ENCODE measurements at regions not wholly inside any gene's neighbourhood (a gene's known extent, or its start where the extent isn't known, plus 50 kb on each side); places are given as distances from the start of the nearest gene placed in this dataset.
"Not testable (repeated sequence)": the region's sequence is repeated elsewhere in the genome, so short reads cannot be mapped to it uniquely, and the experiment has no call there.

DNA sequence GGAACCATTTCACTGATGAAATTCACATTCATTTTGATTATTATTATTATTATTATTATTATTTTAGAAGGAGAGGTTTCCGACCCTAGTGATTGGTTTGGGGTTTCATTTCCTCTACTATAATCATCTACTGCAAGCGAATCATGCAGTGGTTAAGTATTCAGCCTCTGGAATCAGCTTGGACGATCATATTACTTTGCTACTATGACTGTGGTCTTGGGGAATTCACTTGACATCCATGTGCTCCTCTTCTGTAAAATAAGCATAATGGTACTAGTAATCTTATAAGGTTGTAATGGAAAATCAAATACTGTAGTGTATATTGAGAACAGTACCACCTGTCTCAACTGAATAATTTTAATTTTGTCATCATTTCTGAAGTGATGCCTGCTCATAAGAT, 132.1 kb upstream of the SLC4A4 start:
- no peaks in the 10 kb centered on the region for H3K36me3 ChIP-seq (ENCODE audit: control insufficient read depth, insufficient read depth, low read length)
- H3K27ac ChIP-seq (ENCODE audit: low read depth, low read length) = no peak overlapping the region
- peaks cover 7% of the 10 kb centered on the region for H3K4me1 ChIP-seq (ENCODE audit: control insufficient read depth, insufficient read depth, low read length)
- no peaks in the 10 kb centered on the region for H3K9me3 ChIP-seq (ENCODE audit: control insufficient read depth, insufficient read depth, low read length)
- no peak overlapping the region for H3K9ac ChIP-seq (ENCODE audit: low read depth, low read length)
- no peak overlapping the region for H3K4me3 ChIP-seq (ENCODE audit: low read depth, low read length)
- H3K27me3 ChIP-seq (ENCODE audit: control insufficient read depth, insufficient read depth, low read length) = no peaks in the 10 kb centered on the region

DNA sequence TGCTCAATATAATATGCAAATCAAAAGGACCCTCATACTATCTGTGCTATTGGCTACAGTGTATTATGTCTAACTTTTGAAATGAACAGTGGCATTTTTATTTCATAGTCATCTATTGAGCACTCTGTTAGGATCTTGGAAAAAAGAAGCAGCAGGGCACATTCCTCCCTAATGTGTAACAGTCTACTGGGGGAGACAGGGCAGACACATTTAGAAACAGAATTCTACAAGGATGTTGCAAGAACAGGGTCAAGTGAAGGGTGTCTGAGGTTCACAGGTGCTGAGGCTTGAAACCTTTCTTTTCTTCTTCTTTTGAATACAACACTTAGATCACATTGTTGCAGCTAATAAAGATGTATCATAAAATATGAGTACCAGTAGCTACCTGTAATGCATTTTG, 129.7 kb upstream of the SLC4A4 start:
- no peaks in the 10 kb centered on the region for H3K9me3 ChIP-seq (ENCODE audit: control insufficient read depth, insufficient read depth, low read length)
- H3K27me3 ChIP-seq (ENCODE audit: control insufficient read depth, insufficient read depth, low read length) = no peaks in the 10 kb centered on the region
- no peak overlapping the region for H3K27ac ChIP-seq (ENCODE audit: low read depth, low read length)
- H3K4me1 ChIP-seq (ENCODE audit: control insufficient read depth, insufficient read depth, low read length) = peaks cover 7% of the 10 kb centered on the region
- H3K36me3 ChIP-seq (ENCODE audit: control insufficient read depth, insufficient read depth, low read length) = no peaks in the 10 kb centered on the region
- no peak overlapping the region for H3K4me3 ChIP-seq (ENCODE audit: low read depth, low read length)
- no peak overlapping the region for H3K9ac ChIP-seq (ENCODE audit: low read depth, low read length)

DNA sequence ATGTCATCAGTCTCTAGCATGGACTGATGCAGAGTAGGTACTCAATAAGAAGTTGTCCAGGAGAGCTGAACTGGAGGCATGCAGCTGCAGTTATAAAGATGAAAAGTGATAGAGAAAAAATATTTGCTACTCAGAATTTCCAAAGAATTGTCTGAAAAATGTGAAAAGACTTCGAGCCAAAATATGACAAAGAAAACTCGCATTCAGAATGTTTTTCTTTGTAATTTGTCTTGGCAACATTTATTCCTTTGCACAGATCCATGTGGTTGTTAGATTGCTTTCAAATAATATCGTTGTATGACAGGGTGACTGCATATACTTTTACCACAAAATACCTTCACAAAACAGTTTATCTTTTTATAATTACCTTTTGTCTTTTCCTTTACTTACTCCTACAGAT, 128.0 kb upstream of the SLC4A4 start:
- no peak overlapping the region for H3K4me3 ChIP-seq (ENCODE audit: low read depth, low read length)
- H3K36me3 ChIP-seq (ENCODE audit: control insufficient read depth, insufficient read depth, low read length) = no peaks in the 10 kb centered on the region
- H3K27me3 ChIP-seq (ENCODE audit: control insufficient read depth, insufficient read depth, low read length) = no peaks in the 10 kb centered on the region
- no peaks in the 10 kb centered on the region for H3K9me3 ChIP-seq (ENCODE audit: control insufficient read depth, insufficient read depth, low read length)
- no peak overlapping the region for H3K9ac ChIP-seq (ENCODE audit: low read depth, low read length)
- H3K4me1 ChIP-seq (ENCODE audit: control insufficient read depth, insufficient read depth, low read length) = no peaks in the 10 kb centered on the region
- no peak overlapping the region for H3K27ac ChIP-seq (ENCODE audit: low read depth, low read length)

DNA sequence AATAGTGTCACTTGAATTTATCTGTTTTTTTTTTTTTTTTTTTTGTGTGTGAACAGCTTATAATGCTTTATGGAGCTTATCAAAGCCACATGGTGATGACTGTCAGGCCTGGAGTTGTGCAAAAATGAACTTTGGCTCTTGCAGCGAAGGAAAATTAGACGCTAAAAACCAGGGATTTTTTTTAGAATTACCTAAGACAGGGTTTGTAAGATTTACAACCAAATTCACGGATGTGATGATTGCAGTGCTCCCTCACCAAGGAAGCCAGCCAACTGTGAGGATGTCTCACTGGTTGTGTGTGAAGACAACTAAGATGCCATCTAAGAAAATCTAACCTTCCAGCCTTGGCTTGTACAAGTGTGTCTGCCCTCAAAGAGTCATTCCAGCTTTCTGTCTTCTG, 127.1 kb upstream of the SLC4A4 start:
- Histone ChIP-seq H3K27ac (ENCODE audit: low read depth, low read length) (no peak overlapping the region), H3K4me1 (ENCODE audit: control insufficient read depth, insufficient read depth, low read length) (no peaks in the 10 kb centered on the region)

DNA sequence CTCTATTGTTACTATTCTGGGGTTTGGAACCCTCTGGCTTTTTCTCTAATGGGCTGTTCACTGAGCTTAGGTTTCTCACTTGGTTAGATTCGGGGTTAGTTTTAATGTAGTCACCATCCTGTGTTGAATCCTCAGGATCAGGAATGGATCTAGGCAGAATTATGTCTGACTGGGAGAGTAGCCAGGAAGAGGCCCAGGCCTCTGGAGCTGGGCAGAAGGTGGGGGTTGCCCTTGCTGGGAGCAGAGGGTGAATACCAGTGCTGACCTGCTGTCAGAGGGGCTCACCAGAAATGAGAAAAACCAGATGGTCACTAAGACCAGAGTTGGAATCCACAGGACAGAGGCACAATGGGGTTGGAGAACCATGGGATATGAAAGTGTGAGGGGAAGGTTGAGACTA, 126.6 kb upstream of the SLC4A4 start:
- H3K9me3 ChIP-seq (ENCODE audit: control insufficient read depth, insufficient read depth, low read length) = no peaks in the 10 kb centered on the region
- no peak overlapping the region for H3K27ac ChIP-seq (ENCODE audit: low read depth, low read length)
- H3K27me3 ChIP-seq (ENCODE audit: control insufficient read depth, insufficient read depth, low read length) = no peaks in the 10 kb centered on the region
- no peaks in the 10 kb centered on the region for H3K36me3 ChIP-seq (ENCODE audit: control insufficient read depth, insufficient read depth, low read length)
- no peak overlapping the region for H3K4me3 ChIP-seq (ENCODE audit: low read depth, low read length)
- H3K9ac ChIP-seq (ENCODE audit: low read depth, low read length) = no peak overlapping the region
- no peaks in the 10 kb centered on the region for H3K4me1 ChIP-seq (ENCODE audit: control insufficient read depth, insufficient read depth, low read length)

More for the DNA sequence above, 127.1 kb upstream of the SLC4A4 start:
- H3K27me3 ChIP-seq (ENCODE audit: control insufficient read depth, insufficient read depth, low read length) = no peaks in the 10 kb centered on the region
- H3K4me3 ChIP-seq (ENCODE audit: low read depth, low read length) = no peak overlapping the region
- no peak overlapping the region for H3K9ac ChIP-seq (ENCODE audit: low read depth, low read length)
- H3K9me3 ChIP-seq (ENCODE audit: control insufficient read depth, insufficient read depth, low read length) = no peaks in the 10 kb centered on the region
- H3K36me3 ChIP-seq (ENCODE audit: control insufficient read depth, insufficient read depth, low read length) = no peaks in the 10 kb centered on the region

DNA sequence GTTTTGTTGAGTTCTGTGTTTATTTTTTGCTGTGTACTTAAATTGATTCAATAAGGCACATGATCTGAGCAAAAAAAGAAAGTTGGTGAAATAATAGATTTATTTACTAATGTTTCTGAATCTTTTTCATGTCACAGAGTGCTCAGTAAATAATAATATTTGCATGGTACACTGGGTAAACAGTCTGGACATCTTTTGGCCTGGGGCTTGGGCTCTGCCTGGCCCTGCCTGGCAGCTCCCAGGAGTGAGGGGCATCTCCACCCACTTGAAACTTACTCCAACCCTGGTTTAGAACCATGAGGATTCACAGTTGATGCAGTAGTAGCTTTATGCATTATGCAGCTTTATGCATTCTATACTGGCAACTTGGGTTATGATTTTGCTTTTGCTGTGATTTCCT, 124.2 kb upstream of the SLC4A4 start:
- no peak overlapping the region for H3K9ac ChIP-seq (ENCODE audit: low read depth, low read length)
- no peaks in the 10 kb centered on the region for H3K27me3 ChIP-seq (ENCODE audit: control insufficient read depth, insufficient read depth, low read length)
- H3K4me1 ChIP-seq (ENCODE audit: control insufficient read depth, insufficient read depth, low read length) = no peaks in the 10 kb centered on the region
- no peak overlapping the region for H3K27ac ChIP-seq (ENCODE audit: low read depth, low read length)
- no peak overlapping the region for H3K4me3 ChIP-seq (ENCODE audit: low read depth, low read length)
- no peaks in the 10 kb centered on the region for H3K9me3 ChIP-seq (ENCODE audit: control insufficient read depth, insufficient read depth, low read length)
- H3K36me3 ChIP-seq (ENCODE audit: control insufficient read depth, insufficient read depth, low read length) = no peaks in the 10 kb centered on the region

DNA sequence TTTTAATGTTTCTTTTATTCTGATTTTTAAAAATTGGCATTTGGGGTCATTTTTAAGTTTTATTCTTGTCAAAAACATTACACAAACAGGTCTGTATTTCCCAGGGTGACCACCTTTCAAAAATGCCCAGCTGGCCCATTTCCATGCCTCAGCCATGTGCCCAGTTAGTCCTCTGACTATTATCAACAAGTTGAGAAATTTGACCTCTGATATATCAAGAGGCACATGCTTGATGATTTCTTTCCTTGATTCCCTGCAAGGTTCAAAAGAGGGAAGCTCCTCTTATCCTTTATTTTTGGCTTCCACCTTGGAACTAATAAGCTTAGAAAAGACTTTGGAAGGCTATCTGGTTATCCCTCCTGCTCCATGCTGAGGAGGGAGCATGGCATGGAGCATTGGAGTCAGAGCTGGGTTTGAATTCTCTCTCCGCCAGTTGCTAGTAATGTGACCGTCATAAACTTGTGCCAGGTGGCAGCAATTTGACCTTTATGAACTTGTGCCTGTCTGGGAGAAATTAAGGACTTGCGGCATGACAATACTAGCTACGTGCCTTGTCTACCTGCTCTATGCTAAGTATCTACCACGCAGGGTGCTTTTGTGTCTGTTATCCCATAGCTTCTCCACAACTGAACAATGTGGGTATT, 122.4 kb upstream of the SLC4A4 start:
- Histone ChIP-seq H3K4me1 (ENCODE audit: control insufficient read depth, insufficient read depth, low read length) (no peaks in the 10 kb centered on the region), H3K9me3 (ENCODE audit: control insufficient read depth, insufficient read depth, low read length) (no peaks in the 10 kb centered on the region), H3K9ac (ENCODE audit: low read depth, low read length) (no peak overlapping the region)

DNA sequence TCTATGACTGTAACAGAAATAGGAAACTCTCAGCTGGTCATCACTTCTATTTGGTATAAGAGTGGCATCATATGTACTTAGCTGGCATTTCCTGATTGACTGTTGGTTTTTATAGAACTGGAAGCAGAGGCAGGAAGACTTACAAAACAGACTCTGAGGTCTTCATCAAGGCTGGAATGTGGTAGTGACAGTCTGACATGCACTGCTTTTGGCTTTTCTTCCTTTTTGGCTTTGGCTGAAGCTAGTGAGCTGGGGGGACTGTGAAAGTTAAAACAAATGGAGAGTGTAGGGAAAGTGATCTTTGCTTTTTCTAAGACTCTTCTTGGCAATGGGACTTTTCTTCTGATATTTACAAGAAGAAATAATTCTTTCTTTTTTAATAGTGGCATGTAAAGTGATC, 121.1 kb upstream of the SLC4A4 start:
- H3K9ac ChIP-seq (ENCODE audit: low read depth, low read length) = no peak overlapping the region
- no peak overlapping the region for H3K27ac ChIP-seq (ENCODE audit: low read depth, low read length)
- no peaks in the 10 kb centered on the region for H3K36me3 ChIP-seq (ENCODE audit: control insufficient read depth, insufficient read depth, low read length)
- no peak overlapping the region for H3K4me3 ChIP-seq (ENCODE audit: low read depth, low read length)
- H3K9me3 ChIP-seq (ENCODE audit: control insufficient read depth, insufficient read depth, low read length) = no peaks in the 10 kb centered on the region
- no peaks in the 10 kb centered on the region for H3K4me1 ChIP-seq (ENCODE audit: control insufficient read depth, insufficient read depth, low read length)
- no peaks in the 10 kb centered on the region for H3K27me3 ChIP-seq (ENCODE audit: control insufficient read depth, insufficient read depth, low read length)

More for the DNA sequence above, 122.4 kb upstream of the SLC4A4 start:
- Histone ChIP-seq H3K4me3 (ENCODE audit: low read depth, low read length) (no peak overlapping the region), H3K27me3 (ENCODE audit: control insufficient read depth, insufficient read depth, low read length) (no peaks in the 10 kb centered on the region), H3K36me3 (ENCODE audit: control insufficient read depth, insufficient read depth, low read length) (no peaks in the 10 kb centered on the region), H3K27ac (ENCODE audit: low read depth, low read length) (no peak overlapping the region)

DNA sequence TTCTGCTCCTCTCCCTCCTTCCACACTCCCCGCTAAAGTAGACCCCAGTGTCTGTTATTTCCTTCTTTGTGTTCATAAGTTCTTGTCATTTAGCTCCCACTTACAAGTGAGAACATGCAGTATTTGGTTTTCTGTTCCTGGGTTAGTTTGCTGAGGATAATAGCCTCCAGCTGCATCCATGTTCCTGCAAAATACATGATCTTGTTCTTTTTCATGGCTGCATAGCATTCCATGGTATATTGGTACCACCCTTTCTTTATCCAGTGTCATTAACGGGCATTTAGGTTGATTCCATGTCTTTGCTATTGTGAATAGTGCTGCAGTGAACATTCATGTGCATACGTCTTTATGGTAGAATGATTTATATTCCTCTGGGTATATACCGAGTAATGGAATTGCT, 118.0 kb upstream of the SLC4A4 start:
- not testable (repeated sequence) for H3K27ac ChIP-seq (ENCODE audit: low read depth, low read length); H3K4me3 ChIP-seq (ENCODE audit: low read depth, low read length); H3K36me3 ChIP-seq (ENCODE audit: control insufficient read depth, insufficient read depth, low read length); H3K9ac ChIP-seq (ENCODE audit: low read depth, low read length); H3K27me3 ChIP-seq (ENCODE audit: control insufficient read depth, insufficient read depth, low read length); H3K4me1 ChIP-seq (ENCODE audit: control insufficient read depth, insufficient read depth, low read length); H3K9me3 ChIP-seq (ENCODE audit: control insufficient read depth, insufficient read depth, low read length)

DNA sequence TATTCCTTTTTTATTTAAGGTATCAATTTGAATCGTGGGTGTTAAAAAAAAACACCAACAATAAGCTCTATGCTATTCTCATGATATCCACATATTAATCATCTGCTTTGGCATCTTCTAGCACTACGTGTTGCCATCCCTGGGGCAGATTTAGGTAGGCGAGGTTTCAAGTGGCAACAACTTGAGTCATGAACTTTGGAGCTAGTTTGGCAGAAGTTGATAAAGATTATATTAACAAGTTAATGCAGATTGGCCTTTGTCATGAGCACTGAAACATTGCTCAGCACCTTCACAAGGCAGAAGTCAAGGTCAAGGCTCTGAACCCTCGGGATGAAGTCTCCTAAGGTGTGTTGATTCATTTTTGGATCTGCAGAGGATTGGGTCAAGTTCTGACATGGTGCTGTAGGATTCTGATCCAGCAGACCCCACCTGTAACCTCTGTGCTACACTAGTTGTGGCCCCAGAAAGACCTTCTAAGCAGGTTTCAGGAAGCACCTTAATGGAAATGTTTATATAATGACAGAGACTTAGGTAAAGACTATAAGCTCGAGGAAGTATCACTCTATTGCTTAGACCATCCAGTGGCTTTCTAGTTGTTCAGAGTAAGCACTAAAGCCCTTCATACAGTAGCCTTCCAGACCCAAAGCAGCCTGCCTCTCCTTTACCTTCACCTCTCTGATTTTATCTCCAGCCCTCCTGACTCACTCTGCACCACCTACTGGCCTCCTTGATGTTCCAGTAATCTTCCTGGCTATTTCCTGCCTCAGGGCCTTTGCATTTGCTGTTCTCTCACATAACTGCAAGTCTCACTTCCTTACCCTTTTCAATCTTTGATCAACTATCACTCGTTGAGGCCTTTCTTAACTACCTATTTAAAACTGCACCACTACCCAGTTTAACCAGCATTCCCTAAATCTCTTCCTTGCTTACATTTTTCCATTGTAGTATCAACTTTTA, 117.0 kb upstream of the SLC4A4 start:
- H3K9me3 ChIP-seq (ENCODE audit: control insufficient read depth, insufficient read depth, low read length) = no peaks in the 10 kb centered on the region
- no peaks in the 10 kb centered on the region for H3K4me1 ChIP-seq (ENCODE audit: control insufficient read depth, insufficient read depth, low read length)
- H3K27me3 ChIP-seq (ENCODE audit: control insufficient read depth, insufficient read depth, low read length) = no peaks in the 10 kb centered on the region
- no peak overlapping the region for H3K27ac ChIP-seq (ENCODE audit: low read depth, low read length)
- H3K9ac ChIP-seq (ENCODE audit: low read depth, low read length) = no peak overlapping the region
- no peak overlapping the region for H3K4me3 ChIP-seq (ENCODE audit: low read depth, low read length)
- H3K36me3 ChIP-seq (ENCODE audit: control insufficient read depth, insufficient read depth, low read length) = no peaks in the 10 kb centered on the region

DNA sequence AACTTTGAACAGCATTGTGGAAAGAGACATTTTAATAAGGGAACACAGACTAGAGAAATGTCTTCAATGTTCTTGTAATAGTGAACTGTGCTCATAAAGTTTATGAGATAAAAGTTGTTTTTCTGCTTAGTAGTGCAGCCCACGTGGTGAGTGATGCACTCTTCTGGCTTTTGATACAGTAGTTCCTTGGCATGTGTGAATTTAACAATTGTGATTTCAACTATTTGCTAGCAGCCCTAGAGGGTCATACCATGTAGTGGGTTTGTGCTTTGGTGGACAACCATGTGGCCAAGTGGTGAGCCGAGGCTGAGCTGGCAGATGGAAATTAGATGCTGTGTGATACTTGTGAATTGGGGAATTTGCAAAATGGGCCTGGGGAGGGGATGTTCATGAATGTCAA, 116.2 kb upstream of the SLC4A4 start:
- no peaks in the 10 kb centered on the region for H3K36me3 ChIP-seq (ENCODE audit: control insufficient read depth, insufficient read depth, low read length)
- no peak overlapping the region for H3K27ac ChIP-seq (ENCODE audit: low read depth, low read length)
- H3K4me1 ChIP-seq (ENCODE audit: control insufficient read depth, insufficient read depth, low read length) = no peaks in the 10 kb centered on the region
- H3K27me3 ChIP-seq (ENCODE audit: control insufficient read depth, insufficient read depth, low read length) = no peaks in the 10 kb centered on the region
- H3K9me3 ChIP-seq (ENCODE audit: control insufficient read depth, insufficient read depth, low read length) = no peaks in the 10 kb centered on the region
- H3K9ac ChIP-seq (ENCODE audit: low read depth, low read length) = no peak overlapping the region
- H3K4me3 ChIP-seq (ENCODE audit: low read depth, low read length) = no peak overlapping the region

Data from HUES48 (cell line).